Nephron (organoid): ENCODE measurements at regions not wholly inside any gene's neighbourhood (a gene's known extent, or its start where the extent isn't known, plus 50 kb on each side); places are given as distances from the start of the nearest gene placed in this dataset.
"Not testable (repeated sequence)": the region's sequence is repeated elsewhere in the genome, so short reads cannot be mapped to it uniquely, and the experiment has no call there.

ENCODE experiments used
- H3K27ac Mint-ChIP-seq, 3 experiments: 2 replicates each; pipeline ENCODE4 v1.8.0; 2020; ENCODE audit warnings: mixed read lengths in 3 of 3, mild to moderate bottlenecking in 2 of 3, moderate library complexity in 1 of 3
- H3K27me3 Mint-ChIP-seq: 2 replicates; pipeline ENCODE4 v1.8.0; 2021; ENCODE audit warnings: low read depth, mild to moderate bottlenecking, moderate library complexity, mixed read lengths
- H3K36me3 Mint-ChIP-seq: 2 replicates; pipeline ENCODE4 v1.8.0; 2020; ENCODE audit warnings: low read depth, mixed read lengths
- H3K4me1 Mint-ChIP-seq: 2 replicates; pipeline ENCODE4 v1.8.0; 2020; ENCODE audit warnings: mixed read lengths
- H3K4me3 Mint-ChIP-seq, 3 experiments: 2 replicates each; pipeline ENCODE4 v1.8.0; 2020; ENCODE audit warnings: mild to moderate bottlenecking in 3 of 3, mixed read lengths in 3 of 3, moderate library complexity in 2 of 3
- H3K9me3 Mint-ChIP-seq: 2 replicates; pipeline ENCODE4 v1.8.0; 2020; ENCODE audit warnings: mixed read lengths
- TF ChIP-seq, protein P1 (sequence below), 3 experiments: fragments of 200-600 bp; sonication (generic); IDR thresholded peaks; one replicate each; pipeline ENCODE4 v1.5.0; 2021; ENCODE audit warnings: antibody characterized with exemption in 3 of 3; ENCODE audit not compliant: unreplicated experiment in 3 of 3

DNA sequence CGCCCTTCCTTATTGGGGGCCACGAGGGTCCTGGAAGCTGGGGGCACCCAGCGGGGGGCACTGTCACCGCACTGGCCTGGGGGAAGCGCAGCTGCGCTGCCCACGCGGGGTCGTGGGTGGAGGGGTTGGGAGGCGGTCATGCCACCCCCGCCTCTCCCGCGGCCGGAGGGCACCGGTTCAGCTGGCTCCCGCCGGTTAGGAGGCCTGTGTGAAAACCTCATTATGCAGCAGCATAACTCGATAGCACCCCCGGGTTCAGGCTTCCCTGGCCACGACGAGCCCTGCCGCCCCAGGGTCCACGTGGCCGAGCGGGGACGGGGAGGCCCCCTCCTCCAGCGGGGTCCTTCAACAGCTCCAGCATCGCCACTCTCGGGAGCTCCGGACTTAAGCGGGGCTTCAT lies 91.2 kb upstream of the ERCC6L2 start:
- no peak overlapping the region for H3K4me3 Mint-ChIP-seq

DNA sequence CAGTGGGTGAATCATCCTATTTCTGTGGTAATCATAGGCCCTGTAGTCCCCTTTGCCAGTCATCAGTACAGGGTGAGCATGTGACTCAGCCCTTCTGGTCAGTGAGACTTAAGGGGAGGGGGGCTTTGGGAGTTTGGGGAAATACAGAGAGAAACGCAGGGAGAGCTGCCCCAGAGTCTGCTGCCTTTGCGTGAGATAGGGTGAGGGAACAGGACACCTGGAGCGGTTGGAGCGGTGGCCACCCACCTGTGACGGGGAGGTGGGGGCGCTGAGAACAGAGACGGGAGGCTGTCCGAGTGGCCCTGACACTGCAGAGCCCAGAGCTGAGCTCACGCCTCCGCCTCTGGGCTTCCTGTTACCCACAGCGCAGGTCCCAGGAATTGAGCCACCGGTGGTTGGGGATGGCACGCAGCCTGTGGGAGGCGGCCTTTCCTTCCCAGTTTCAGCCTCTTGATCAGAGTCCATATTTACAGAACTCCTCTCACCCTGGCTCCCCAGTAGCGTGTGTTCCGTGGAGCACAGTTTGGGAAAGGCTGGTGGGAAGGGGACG lies 92.0 kb upstream of the ERCC6L2 start:
- Mint-ChIP-seq H3K4me1 (peaks cover 10% of the 10 kb centered on the region), H3K27ac (no peak overlapping the region), H3K36me3 (no peaks in the 10 kb centered on the region), H3K9me3 (no peaks in the 10 kb centered on the region), H3K27me3 (peaks cover 7% of the 10 kb centered on the region), H3K4me3 (no peak overlapping the region)
- TF ChIP-seq, protein P1, sequence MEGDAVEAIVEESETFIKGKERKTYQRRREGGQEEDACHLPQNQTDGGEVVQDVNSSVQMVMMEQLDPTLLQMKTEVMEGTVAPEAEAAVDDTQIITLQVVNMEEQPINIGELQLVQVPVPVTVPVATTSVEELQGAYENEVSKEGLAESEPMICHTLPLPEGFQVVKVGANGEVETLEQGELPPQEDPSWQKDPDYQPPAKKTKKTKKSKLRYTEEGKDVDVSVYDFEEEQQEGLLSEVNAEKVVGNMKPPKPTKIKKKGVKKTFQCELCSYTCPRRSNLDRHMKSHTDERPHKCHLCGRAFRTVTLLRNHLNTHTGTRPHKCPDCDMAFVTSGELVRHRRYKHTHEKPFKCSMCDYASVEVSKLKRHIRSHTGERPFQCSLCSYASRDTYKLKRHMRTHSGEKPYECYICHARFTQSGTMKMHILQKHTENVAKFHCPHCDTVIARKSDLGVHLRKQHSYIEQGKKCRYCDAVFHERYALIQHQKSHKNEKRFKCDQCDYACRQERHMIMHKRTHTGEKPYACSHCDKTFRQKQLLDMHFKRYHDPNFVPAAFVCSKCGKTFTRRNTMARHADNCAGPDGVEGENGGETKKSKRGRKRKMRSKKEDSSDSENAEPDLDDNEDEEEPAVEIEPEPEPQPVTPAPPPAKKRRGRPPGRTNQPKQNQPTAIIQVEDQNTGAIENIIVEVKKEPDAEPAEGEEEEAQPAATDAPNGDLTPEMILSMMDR (IDR thresholded peaks at IDR 0.05; ENCODE audit: unreplicated experiment in 3 of 3) = no peak

More for the DNA sequence above, 91.2 kb upstream of the ERCC6L2 start:
- Mint-ChIP-seq H3K36me3 (no peaks in the 10 kb centered on the region), H3K9me3 (no peaks in the 10 kb centered on the region), H3K4me1 (peaks cover 6% of the 10 kb centered on the region), H3K27me3 (peaks cover 7% of the 10 kb centered on the region), H3K27ac (no peak overlapping the region)
- TF ChIP-seq, protein P1 (IDR thresholded peaks at IDR 0.05; ENCODE audit: unreplicated experiment in 3 of 3) = no peak

DNA sequence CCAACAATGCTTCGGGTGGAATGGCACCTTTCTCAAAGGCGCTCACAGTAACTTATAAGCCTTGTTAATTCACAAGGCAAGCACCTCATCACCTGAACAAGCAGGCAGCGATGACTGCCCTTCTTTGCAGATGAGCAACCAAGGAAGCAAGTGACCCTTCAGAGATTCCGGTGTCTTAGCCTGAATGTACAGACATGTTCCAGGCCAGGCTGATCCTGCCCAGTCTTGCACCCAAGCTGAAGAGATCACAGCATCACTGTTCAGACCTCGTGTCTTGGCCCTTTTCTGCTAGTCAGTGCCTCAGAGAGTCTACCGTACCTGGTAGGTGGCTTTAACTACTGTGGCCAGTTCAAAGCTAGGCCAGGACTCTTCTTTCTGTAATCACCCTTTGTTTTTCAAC lies 94.7 kb upstream of the ERCC6L2 start:
- Mint-ChIP-seq H3K27ac (no peak overlapping the region), H3K4me1 (peaks cover 23% of the 10 kb centered on the region), H3K9me3 (no peaks in the 10 kb centered on the region), H3K27me3 (peaks cover 7% of the 10 kb centered on the region), H3K36me3 (no peaks in the 10 kb centered on the region), H3K4me3 (no peak overlapping the region)
- TF ChIP-seq, protein P1 (IDR thresholded peaks at IDR 0.05; ENCODE audit: unreplicated experiment in 3 of 3) = no peak

DNA sequence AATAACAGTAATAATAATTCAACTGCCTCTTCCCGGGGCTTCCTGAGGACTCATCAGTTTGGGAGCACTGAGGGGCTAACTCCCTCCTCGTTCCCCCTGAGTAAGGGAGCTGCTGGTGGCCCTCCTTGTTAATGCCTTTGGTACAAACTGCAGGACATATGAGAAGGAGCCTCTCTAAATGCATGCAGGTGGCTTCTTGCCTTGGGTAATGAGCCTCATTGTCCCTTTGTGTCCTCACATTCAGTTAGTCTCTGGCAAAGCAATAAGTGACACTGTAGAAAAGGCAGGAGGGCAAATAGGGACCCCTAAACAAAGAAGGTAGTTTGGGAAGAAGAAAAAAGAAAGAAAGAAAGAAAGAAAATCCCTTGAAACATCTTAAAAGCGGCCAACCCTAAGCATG lies 95.4 kb upstream of the ERCC6L2 start:
- peaks cover 7% of the 10 kb centered on the region for H3K27me3 Mint-ChIP-seq
- H3K4me3 Mint-ChIP-seq = no peak overlapping the region
- no peaks in the 10 kb centered on the region for H3K36me3 Mint-ChIP-seq
- TF ChIP-seq, protein P1 (IDR thresholded peaks at IDR 0.05; ENCODE audit: unreplicated experiment in 3 of 3) = no peak
- H3K9me3 Mint-ChIP-seq = no peaks in the 10 kb centered on the region
- no peak overlapping the region for H3K27ac Mint-ChIP-seq
- peaks cover 29% of the 10 kb centered on the region for H3K4me1 Mint-ChIP-seq

DNA sequence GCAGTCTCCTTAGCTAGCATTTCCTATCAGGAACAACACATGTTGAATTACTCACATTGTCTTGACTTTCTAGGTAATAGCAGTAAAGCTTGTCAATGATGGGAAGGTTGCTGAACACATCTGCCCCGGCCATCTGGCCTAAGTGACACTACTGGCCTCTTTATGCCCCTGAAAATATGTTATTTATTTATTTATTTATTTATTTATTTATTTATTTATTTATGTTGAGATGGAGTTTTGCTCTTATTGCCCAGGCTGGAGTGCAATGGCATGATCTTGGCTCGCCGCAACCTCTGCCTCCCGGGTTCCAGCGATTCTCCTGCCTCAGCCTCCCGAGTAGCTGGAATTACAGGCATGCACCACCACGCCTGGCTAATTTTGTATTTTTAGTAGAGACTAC lies 95.9 kb upstream of the ERCC6L2 start:
- not testable (repeated sequence) for H3K9me3 Mint-ChIP-seq, H3K27ac Mint-ChIP-seq, H3K27me3 Mint-ChIP-seq, H3K4me3 Mint-ChIP-seq, H3K36me3 Mint-ChIP-seq
- H3K4me1 Mint-ChIP-seq = peaks cover 33% of the 10 kb centered on the region

DNA sequence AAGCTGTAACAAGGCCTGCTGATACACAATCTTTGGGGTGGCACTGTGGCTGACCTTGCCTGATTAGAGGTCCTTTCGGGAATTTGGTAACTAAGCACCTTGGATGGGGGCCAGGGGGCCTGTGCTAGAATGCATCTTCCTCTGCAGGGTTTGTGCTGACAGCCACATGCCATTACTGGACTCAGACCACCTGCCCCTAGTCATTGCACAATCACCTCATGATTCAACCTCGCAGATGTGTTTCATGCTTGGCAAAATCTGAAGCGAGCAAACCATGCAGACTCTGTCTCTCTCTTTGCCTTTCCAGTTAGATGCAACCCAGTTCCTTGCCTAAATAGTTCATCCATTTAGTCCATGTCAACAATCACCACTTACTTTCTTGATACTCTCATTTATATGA lies 96.5 kb upstream of the ERCC6L2 start:
- Mint-ChIP-seq H3K4me1 (peaks cover 36% of the 10 kb centered on the region), H3K9me3 (no peaks in the 10 kb centered on the region), H3K27ac (no peak overlapping the region), H3K4me3 (no peak overlapping the region), H3K36me3 (no peaks in the 10 kb centered on the region), H3K27me3 (peaks cover 7% of the 10 kb centered on the region)
- TF ChIP-seq, protein P1 (IDR thresholded peaks at IDR 0.05; ENCODE audit: unreplicated experiment in 3 of 3) = no peak
